Loucy (cell line): ENCODE measurements at regions not wholly inside any gene's neighbourhood (a gene's known extent, or its start where the extent isn't known, plus 50 kb on each side); places are given as distances from the start of the nearest gene placed in this dataset.

Source experiments
- H2AFZ ChIP-seq: fragments of 200-600 bp; sonication (generic); 2 replicates; pipeline ENCODE4 v1.6.0; 2016; ENCODE audit warnings: antibody characterized with exemption, mild to moderate bottlenecking, low read length, moderate library complexity
- H3F3A ChIP-seq: fragments of 200-600 bp; 2 replicates; pipeline ENCODE4 v1.6.0; 2016; ENCODE audit warnings: antibody characterized with exemption, low read depth, mild to moderate bottlenecking
- H3K27me3 ChIP-seq: fragments of 200-600 bp; sonication (generic); 2 replicates; pipeline ENCODE4 v1.6.1; 2014; ENCODE audit warnings: low read length, mild to moderate bottlenecking; ENCODE audit not compliant: insufficient read depth, poor library complexity, severe bottlenecking
- H3K36me3 ChIP-seq: fragments of 200-600 bp; sonication (generic); 2 replicates; pipeline ENCODE4 v1.6.1; 2016; ENCODE audit warnings: low read length; ENCODE audit not compliant: insufficient read depth
- H3K4me1 ChIP-seq: fragments of 200-600 bp; sonication (generic); 2 replicates; pipeline ENCODE4 v1.5.1; 2014; ENCODE audit warnings: low read length, mild to moderate bottlenecking; ENCODE audit not compliant: insufficient read depth, poor library complexity, severe bottlenecking
- H3K4me2 ChIP-seq: fragments of 200-600 bp; sonication (generic); 2 replicates; pipeline ENCODE4 v1.6.0; 2014; ENCODE audit warnings: antibody characterized with exemption, low read length, low read depth, mild to moderate bottlenecking; ENCODE audit not compliant: poor library complexity, severe bottlenecking
- H3K4me3 ChIP-seq: fragments of 200-600 bp; sonication (generic); 2 replicates; pipeline ENCODE4 v1.5.1; 2014; ENCODE audit warnings: low read length, mild to moderate bottlenecking, mixed read lengths; ENCODE audit not compliant: poor library complexity, severe bottlenecking
- H3K79me2 ChIP-seq: fragments of 200-600 bp; sonication (generic); 2 replicates; pipeline ENCODE4 v1.6.1; 2014; ENCODE audit warnings: low read length; ENCODE audit not compliant: insufficient read depth
- H3K9ac ChIP-seq: fragments of 200-600 bp; sonication (generic); 2 replicates; pipeline ENCODE4 v1.6.0; 2014; ENCODE audit warnings: mild to moderate bottlenecking, low read depth, low read length, moderate library complexity; ENCODE audit not compliant: poor library complexity, severe bottlenecking
- H3K9me2 ChIP-seq: fragments of 200-600 bp; sonication (generic); replicated peaks from 2 replicates; pipeline ENCODE4 v1.6.1; 2016; ENCODE audit warnings: low read depth, low read length, mixed read lengths
- H3K9me3 ChIP-seq: fragments of 200-600 bp; sonication (generic); 2 replicates; pipeline ENCODE4 v1.6.1; 2014; ENCODE audit warnings: mild to moderate bottlenecking, antibody characterized with exemption, low read length, low read depth; ENCODE audit not compliant: insufficient read depth
- H4K20me1 ChIP-seq: fragments of 200-600 bp; sonication (generic); 2 replicates; pipeline ENCODE4 v1.6.0; 2014; ENCODE audit warnings: antibody characterized with exemption, low read length, mild to moderate bottlenecking; ENCODE audit not compliant: insufficient read depth, poor library complexity, severe bottlenecking
- EZH2phosphoT487 ChIP-seq: fragments of 200-600 bp; IDR thresholded peaks from 2 replicates; pipeline ENCODE4 v1.6.1; 2018; ENCODE audit warnings: antibody characterized with exemption, mild to moderate bottlenecking, moderate library complexity, borderline replicate concordance
- TF ChIP-seq, protein P1 (sequence below): fragments of 200-600 bp; sonication (generic); conservative IDR thresholded peaks from 2 replicates; pipeline ENCODE4 v1.5.1; 2014; ENCODE audit warnings: mild to moderate bottlenecking, antibody characterized with exemption, low read length

DNA sequence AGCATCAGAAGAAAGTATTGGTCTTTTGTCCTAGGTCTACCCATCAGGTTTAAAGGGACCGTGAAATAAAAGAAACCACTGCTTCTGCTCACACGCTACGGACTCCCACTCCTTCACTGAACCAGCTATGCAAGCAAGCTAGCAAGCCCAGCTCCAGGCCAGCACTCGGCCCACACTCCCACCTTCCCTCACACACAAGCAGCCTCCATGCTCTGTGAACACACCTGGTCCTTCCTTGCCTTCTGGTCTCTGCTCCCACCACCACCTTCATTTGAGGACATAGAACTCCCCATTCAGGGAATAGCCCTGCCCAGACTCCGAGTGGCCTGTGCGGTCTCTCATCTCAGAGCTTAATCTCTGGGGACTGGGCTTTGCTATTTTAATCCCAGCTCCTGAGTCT is 436.4 kb upstream of the CDH4 start:
- Histone ChIP-seq H3K79me2 (no peaks in the 10 kb centered on the region), H3K27me3 (no peaks in the 10 kb centered on the region), H2AFZ (no peak overlapping the region), H3K4me3 (no peak overlapping the region), H4K20me1 (no peaks in the 10 kb centered on the region), H3F3A (no peaks in the 10 kb centered on the region), H3K36me3 (no peaks in the 10 kb centered on the region), H3K9ac (no peak overlapping the region), H3K4me2 (no peak overlapping the region), H3K4me1 (no peaks in the 10 kb centered on the region), H3K9me3 (no peaks in the 10 kb centered on the region), H3K9me2 (no peaks in the 10 kb centered on the region)
- no peak for TF ChIP-seq EZH2phosphoT487
- TF ChIP-seq, protein P1, sequence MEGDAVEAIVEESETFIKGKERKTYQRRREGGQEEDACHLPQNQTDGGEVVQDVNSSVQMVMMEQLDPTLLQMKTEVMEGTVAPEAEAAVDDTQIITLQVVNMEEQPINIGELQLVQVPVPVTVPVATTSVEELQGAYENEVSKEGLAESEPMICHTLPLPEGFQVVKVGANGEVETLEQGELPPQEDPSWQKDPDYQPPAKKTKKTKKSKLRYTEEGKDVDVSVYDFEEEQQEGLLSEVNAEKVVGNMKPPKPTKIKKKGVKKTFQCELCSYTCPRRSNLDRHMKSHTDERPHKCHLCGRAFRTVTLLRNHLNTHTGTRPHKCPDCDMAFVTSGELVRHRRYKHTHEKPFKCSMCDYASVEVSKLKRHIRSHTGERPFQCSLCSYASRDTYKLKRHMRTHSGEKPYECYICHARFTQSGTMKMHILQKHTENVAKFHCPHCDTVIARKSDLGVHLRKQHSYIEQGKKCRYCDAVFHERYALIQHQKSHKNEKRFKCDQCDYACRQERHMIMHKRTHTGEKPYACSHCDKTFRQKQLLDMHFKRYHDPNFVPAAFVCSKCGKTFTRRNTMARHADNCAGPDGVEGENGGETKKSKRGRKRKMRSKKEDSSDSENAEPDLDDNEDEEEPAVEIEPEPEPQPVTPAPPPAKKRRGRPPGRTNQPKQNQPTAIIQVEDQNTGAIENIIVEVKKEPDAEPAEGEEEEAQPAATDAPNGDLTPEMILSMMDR: no peak

DNA sequence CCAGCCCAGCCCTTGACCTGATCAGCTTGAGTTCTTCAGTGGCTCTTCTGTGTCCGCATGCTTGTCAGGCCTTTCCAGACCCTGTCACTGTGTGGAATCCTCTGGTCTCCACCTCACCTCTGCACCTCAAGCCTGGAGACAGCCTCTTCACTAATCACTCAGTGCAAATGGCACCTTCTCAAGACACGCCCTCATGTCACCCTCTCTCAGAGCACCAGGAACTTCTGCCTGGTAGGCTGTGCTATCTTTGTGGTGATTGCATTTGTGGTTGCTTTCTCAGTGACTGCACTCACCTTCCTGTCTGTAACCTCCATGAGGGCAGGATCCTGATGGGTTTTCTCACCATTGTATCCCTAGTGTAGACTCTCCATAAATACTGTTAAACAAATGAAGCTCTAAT is 435.2 kb upstream of the CDH4 start:
- Histone ChIP-seq H4K20me1 (no peaks in the 10 kb centered on the region), H3F3A (no peaks in the 10 kb centered on the region), H3K9ac (no peak overlapping the region), H2AFZ (no peak overlapping the region), H3K36me3 (no peaks in the 10 kb centered on the region), H3K4me1 (peaks cover 6% of the 10 kb centered on the region), H3K9me2 (no peaks in the 10 kb centered on the region), H3K4me3 (no peak overlapping the region), H3K79me2 (no peaks in the 10 kb centered on the region), H3K4me2 (no peak overlapping the region), H3K9me3 (no peaks in the 10 kb centered on the region), H3K27me3 (no peaks in the 10 kb centered on the region)
- no peak for TF ChIP-seq EZH2phosphoT487

DNA sequence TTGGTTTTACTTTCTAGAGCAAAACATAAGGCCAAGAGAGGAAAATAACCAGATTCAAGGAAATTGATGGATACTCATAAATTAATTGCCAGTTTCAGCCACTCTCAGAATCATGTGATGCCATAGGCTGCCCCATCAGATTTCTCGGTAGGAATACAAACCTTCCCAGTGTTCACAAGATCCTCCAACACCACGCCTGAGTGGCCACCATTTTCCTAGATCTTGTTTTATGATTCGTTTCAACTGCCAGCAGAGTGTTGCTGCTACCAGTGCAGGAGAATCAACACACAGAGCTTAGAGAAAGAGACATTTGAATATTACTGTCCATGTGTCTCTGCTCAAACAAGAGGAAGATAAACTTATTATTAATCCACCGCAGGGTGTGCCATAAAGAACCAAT is 434.2 kb upstream of the CDH4 start:
- Histone ChIP-seq H3K4me1 (peaks cover 6% of the 10 kb centered on the region), H3K4me3 (no peak overlapping the region), H3K4me2 (no peak overlapping the region), H3K9ac (no peak overlapping the region), H3F3A (no peaks in the 10 kb centered on the region), H2AFZ (no peak overlapping the region), H3K79me2 (no peaks in the 10 kb centered on the region), H3K9me3 (no peaks in the 10 kb centered on the region), H3K27me3 (no peaks in the 10 kb centered on the region), H3K36me3 (no peaks in the 10 kb centered on the region), H4K20me1 (no peaks in the 10 kb centered on the region), H3K9me2 (no peaks in the 10 kb centered on the region)
- TF ChIP-seq EZH2phosphoT487: no peak
- TF ChIP-seq, protein P1: no peak

DNA sequence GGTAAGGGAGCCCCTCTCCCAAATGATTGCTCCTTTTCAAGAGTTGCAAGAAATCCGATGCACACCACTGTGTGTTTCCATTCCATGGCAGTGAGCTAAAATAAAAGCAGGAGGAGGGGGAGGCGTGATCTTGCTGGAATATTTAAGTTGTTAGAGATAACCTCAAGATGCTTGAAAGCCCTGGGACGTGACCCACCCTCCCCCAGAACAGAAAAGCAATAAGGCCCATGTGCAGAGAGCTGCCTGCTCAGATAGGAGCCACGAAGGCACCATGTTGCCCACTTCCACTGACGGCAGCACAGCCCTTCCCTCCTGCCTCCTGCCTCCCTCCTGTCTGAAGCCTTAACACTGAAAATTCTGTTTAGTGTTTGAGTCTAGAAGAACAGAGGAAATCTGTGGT is 432.6 kb upstream of the CDH4 start:
- Histone ChIP-seq H3K79me2 (no peaks in the 10 kb centered on the region), H3F3A (no peaks in the 10 kb centered on the region), H3K4me1 (peaks cover 6% of the 10 kb centered on the region), H4K20me1 (no peaks in the 10 kb centered on the region), H2AFZ (no peak overlapping the region), H3K9ac (no peak overlapping the region), H3K9me2 (no peaks in the 10 kb centered on the region), H3K9me3 (no peaks in the 10 kb centered on the region), H3K36me3 (no peaks in the 10 kb centered on the region), H3K4me2 (no peak overlapping the region), H3K4me3 (no peak overlapping the region), H3K27me3 (no peaks in the 10 kb centered on the region)
- TF ChIP-seq, protein P1: no peak
- TF ChIP-seq EZH2phosphoT487: no peak
